ENCODE measurements at regions not wholly inside any gene's neighbourhood (a gene's known extent, or its start where the extent isn't known, plus 50 kb on each side); places are given as distances from the start of the nearest gene placed in this dataset.

GRCh38 chr2:236404346-236404745 is 140.1 kb upstream of the ASB18 start:
- WGBS, 4 donors = 95 to 98% (median 97%) methylated on average over 6 of the region's 6 CpGs
- no peak overlapping the region for H3K4me3 ChIP-seq
- DNase-seq (no peak), ATAC-seq (no peak)
- no peaks in the 10 kb centered on the region for H3K36me3 ChIP-seq
- intact Hi-C loops (cut with DNase I) = no loop called here
- H3K4me1 ChIP-seq = no peaks in the 10 kb centered on the region
- peaks cover 0 to 4% (median 0%) of the 10 kb centered on the region in 12 donors for H3K9me3 ChIP-seq
- no peak overlapping the region for H3K27ac ChIP-seq
- peaks cover 0 to 3% (median 0%) of the 10 kb centered on the region in 9 donors for H3K27me3 ChIP-seq
- no peak for TF ChIP-seq CTCF (IDR thresholded peaks at IDR 0.05)
- TF ChIP-seq POLR2A (IDR thresholded peaks at IDR 0.05) = no peak

DNA sequence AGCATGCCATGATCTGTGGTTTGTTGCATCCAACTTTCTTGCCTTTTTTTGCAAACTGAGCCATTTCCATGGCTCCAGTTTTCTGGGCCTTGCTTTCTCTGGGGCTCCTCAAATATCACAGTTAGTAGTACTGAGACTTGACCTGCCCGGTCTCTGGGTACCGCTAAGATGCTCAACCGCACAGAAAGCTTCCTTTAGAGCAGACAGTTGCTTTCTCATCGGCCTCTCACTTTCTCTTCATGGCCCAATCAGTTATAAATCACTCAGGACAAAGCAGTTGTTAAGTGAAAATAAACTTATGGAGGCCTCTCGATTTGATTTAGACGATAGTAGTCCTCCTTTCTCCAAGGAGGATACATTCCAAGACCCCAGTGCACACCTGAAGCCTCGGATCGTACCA is 141.2 kb upstream of the ASB18 start:
- H3K27ac ChIP-seq = no peak overlapping the region
- 90 to 96% (median 94%) methylated on average over 8 of the region's 8 CpGs for WGBS, 4 donors
- TF ChIP-seq CTCF (IDR thresholded peaks at IDR 0.05) (no peak), POLR2A (IDR thresholded peaks at IDR 0.05) (no peak)
- DNase-seq (no peak), ATAC-seq (no peak)
- H3K4me3 ChIP-seq = no peak overlapping the region
- H3K36me3 ChIP-seq = no peaks in the 10 kb centered on the region
- intact Hi-C loops (cut with DNase I) = no loop called here
- H3K4me1 ChIP-seq = no peaks in the 10 kb centered on the region
- H3K27me3 ChIP-seq = peaks cover 0 to 3% (median 0%) of the 10 kb centered on the region in 9 donors
- peaks cover 0 to 4% (median 0%) of the 10 kb centered on the region in 12 donors for H3K9me3 ChIP-seq

DNA sequence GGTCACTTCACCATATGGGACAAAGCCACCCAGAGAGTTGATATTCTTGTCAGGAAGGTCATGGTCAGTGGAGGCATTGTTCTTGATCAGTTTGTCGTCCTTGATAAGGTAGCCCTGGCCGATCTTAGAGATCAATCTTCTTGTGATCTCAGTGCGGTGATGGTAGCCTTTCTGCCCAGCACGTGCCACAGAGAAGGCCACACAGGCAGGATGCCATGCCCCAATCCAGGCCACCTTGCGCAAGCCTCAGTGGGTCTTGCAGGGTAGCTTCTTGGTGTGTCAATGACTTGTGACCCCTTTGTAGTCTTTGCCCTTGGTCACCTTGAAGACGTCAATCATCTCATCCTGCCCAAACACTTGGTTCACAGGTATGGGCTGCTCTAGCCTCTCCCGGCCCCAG is 143.9 kb upstream of the ASB18 start:
- TF ChIP-seq POLR2A (IDR thresholded peaks at IDR 0.05) (no peak), CTCF (IDR thresholded peaks at IDR 0.05) (no peak)
- Histone ChIP-seq H3K27me3 (peaks cover 0 to 4% (median 0%) of the 10 kb centered on the region in 9 donors), H3K4me3 (no peak overlapping the region), H3K27ac (no peak overlapping the region), H3K4me1 (no peaks in the 10 kb centered on the region), H3K9me3 (peaks cover 0 to 4% (median 0%) of the 10 kb centered on the region in 12 donors), H3K36me3 (no peaks in the 10 kb centered on the region)
- ATAC-seq (no peak), DNase-seq (no peak)
- 95 to 96% (median 95%) methylated on average over 7 of the region's 7 CpGs for WGBS, 4 donors
- intact Hi-C loops (cut with DNase I) = no loop called here

DNA sequence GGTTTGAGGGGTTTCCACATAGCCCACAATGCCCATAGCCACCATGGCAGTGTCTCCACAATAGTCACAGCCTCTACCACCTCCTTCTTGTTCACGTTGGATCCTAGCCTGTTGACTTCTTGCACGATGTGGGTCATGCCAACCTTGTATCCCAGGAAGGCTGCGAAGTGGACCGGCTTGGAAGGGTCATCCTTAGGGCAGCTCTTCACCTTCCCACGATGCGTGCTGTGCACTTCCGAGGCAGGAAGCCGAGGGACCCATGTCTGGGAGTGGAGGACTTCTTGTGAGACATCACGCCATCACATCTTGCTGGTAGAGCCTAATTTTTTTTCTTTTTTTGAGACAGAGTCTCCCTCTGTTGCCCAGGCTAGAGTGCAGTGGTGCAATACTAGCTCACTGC is 144.6 kb upstream of the ASB18 start:
- no peaks in the 10 kb centered on the region for H3K36me3 ChIP-seq
- intact Hi-C loops (cut with DNase I) = no loop called here
- peaks cover 0 to 4% (median 0%) of the 10 kb centered on the region in 12 donors for H3K9me3 ChIP-seq
- no peak for DNase-seq
- ATAC-seq = no peak
- peaks cover 0 to 4% (median 0%) of the 10 kb centered on the region in 9 donors for H3K27me3 ChIP-seq
- no peaks in the 10 kb centered on the region for H3K4me1 ChIP-seq
- H3K27ac ChIP-seq = no peak overlapping the region
- 94 to 98% (median 96%) methylated on average over 9 of the region's 9 CpGs for WGBS, 4 donors
- H3K4me3 ChIP-seq = no peak overlapping the region
- TF ChIP-seq CTCF (IDR thresholded peaks at IDR 0.05) (no peak), POLR2A (IDR thresholded peaks at IDR 0.05) (no peak)
